RKO (cell line): ENCODE measurements at regions not wholly inside any gene's neighbourhood (a gene's known extent, or its start where the extent isn't known, plus 50 kb on each side); places are given as distances from the start of the nearest gene placed in this dataset.
A peak's percentile ranks its signal among the peaks of the same experiment; 100 is the strongest.

ENCODE experiments used
- DNase-seq: peaks from one replicate; pipeline ENCODE4 v3.0.0-alpha.2; 2016; ENCODE audit warnings: low spot score

- DNase-seq = no peak
These were observed 129.8 kb upstream of the CPM start for GRCh38 chr12:69062621-69063237.

DNA sequence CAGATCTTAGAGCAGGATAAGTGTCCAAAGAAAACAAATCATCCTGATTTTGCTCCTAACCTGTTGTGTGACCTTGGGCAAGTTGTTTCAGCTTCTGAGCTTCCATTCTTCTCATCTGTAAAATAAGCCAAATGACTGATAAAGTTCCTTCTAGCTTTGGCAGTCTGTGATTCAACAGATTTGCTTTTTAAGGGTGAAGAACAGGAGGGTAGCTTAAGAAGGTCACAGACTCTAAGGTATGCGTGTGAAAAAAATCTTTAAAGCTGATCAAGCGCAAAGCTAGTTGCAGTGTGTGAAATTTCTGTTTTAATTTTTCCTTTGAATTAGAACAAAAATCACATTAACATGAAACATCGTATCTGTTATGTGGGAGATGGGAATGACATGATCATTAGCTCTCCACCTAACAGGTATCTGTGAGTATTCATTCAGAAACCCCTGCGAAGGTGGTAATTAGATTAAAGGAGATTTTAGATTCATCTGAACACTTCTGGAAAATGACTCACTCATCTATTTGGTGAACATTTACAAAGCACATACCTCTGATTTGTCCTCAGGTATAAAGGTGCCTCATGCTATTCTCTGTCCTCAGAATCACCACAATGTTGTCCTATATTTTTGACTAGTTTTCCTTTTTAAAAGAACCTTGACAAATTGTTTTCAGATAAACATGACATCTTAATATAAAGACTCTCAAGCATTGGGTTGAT, 131.9 kb upstream of the CPM start:
- no peak for DNase-seq

GRCh38 chr12:69065775-69066174, 132.8 kb upstream of the CPM start:
- no peak for DNase-seq

GRCh38 chr12:69066492-69067373, 133.8 kb upstream of the CPM start:
- DNase-seq = no peak

- DNase-seq = no peak
These were observed 134.7 kb upstream of the CPM start for GRCh38 chr12:69067713-69068112.

- peak; percentile 91 for DNase-seq
These were observed 135.5 kb upstream of the CPM start for GRCh38 chr12:69068448-69068847.

- DNase-seq = no peak
These were observed 136.5 kb upstream of the CPM start for GRCh38 chr12:69069479-69069878.

- DNase-seq = peak; percentile 82
These were observed 137.5 kb upstream of the CPM start for GRCh38 chr12:69070319-69071090.

- no peak for DNase-seq
These were observed 138.1 kb upstream of the CPM start for GRCh38 chr12:69071091-69071370.

GRCh38 chr12:69073035-69073434, 140.1 kb upstream of the CPM start:
- no peak for DNase-seq

GRCh38 chr12:69074556-69075349, 141.8 kb upstream of the CPM start:
- DNase-seq = no peak

DNA sequence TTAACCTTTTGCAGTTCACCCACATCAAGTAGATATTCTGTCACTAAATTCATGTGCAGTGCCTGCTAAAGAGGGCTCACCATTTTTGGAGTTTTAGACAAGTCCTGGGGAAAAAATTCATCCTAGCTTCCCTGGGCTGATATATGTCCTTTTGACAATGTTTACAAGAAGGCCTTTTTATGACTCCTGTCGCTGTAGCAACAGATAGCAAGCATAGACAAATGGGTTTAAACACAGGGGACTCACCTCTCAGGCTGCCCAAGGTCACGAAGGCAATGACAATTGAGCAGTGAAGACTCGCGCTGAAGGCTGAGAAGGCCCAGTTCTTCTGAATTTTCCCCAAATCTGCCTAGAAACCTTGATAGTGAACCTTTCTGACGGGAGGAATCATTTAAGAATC, 150.7 kb upstream of the CPM start:
- DNase-seq = no peak

GRCh38 chr12:69084816-69085378, 151.9 kb upstream of the CPM start:
- no peak for DNase-seq

- DNase-seq = no peak
These were observed 152.9 kb upstream of the CPM start for GRCh38 chr12:69085852-69086251.

GRCh38 chr12:69087986-69088385, 151.4 kb upstream of the CPSF6 start:
- no peak for DNase-seq

DNA sequence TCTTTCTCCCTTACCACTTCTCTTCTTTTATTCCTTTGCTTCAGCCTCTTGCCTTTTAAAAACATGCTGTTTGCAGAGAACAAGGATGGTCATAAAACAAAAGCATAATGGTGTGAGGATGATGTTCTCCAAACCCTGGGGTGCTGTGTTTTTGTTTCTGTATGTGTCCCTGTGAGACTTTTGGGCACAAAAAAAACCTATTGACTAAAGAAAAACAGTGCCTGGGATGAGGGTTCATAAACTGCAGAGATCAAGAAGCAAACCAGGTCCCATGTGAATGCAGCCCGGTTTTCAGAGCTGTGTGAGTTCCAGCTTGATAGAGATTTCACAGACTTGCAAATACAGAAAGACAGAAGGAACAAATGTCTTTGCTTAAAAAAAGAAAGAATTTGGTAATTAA, 148.6 kb upstream of the CPSF6 start:
- DNase-seq = no peak

GRCh38 chr12:69091442-69092017, 147.8 kb upstream of the CPSF6 start:
- DNase-seq = no peak

DNA sequence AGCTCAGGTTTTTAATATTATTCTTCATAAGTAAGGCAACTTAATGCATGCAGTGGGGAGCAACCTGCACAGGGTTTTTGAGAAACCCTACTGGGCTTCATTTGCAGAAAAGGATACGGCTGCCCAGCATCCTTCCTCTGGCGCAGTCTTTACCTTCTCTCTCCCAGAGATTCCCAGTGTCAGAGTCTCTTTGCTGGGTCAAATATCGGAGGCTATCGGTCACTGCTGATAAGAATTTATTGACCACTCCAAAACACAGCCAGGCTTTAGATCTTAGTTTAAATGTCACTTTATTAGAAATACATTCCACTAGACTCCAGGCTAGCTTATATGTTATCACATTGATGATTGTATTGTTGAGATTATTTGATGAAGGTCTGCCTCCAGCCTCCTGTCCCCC, 147.2 kb upstream of the CPSF6 start:
- no peak for DNase-seq

- no peak for DNase-seq
These were observed 144.7 kb upstream of the CPSF6 start for GRCh38 chr12:69094606-69095216.

GRCh38 chr12:69095765-69096477, 143.4 kb upstream of the CPSF6 start:
- DNase-seq = no peak
